ENCODE measurements at regions not wholly inside any gene's neighbourhood (a gene's known extent, or its start where the extent isn't known, plus 50 kb on each side); places are given as distances from the start of the nearest gene placed in this dataset.

GRCh38 chr2:207421671-207422070 lies 108.1 kb upstream of the CREB1 start:
- H3K27me3 ChIP-seq (replicated peaks in 1 of 4; ENCODE audit: control extremely low read depth in 1 of 4, control insufficient read depth in 3 of 4, insufficient read depth in 4 of 4, low read length in 3 of 4): no peaks in the 10 kb centered on the region
- H3K27ac Mint-ChIP-seq: no peak overlapping the region
- ATAC-seq (ENCODE audit: low read depth) (no peak), DNase-seq (no peak)
- H2AFZ ChIP-seq (ENCODE audit: insufficient read depth, low read depth, low read length, poor library complexity, severe bottlenecking): no peak overlapping the region
- H3K9me3 Mint-ChIP-seq (ENCODE audit: insufficient read depth): no peaks in the 10 kb centered on the region
- no peaks in the 10 kb centered on the region for H3K79me2 ChIP-seq (ENCODE audit: control insufficient read depth, insufficient read depth, low read length)
- peaks cover 6 to 7% of the 10 kb centered on the region in 2 donors for H3K4me1 ChIP-seq (ENCODE audit: control insufficient read depth in 2 of 2, insufficient read depth in 2 of 2, low read length in 2 of 2)
- peaks cover 0 to 9% (median 5%) of the 10 kb centered on the region in 3 donors for H3K9me3 ChIP-seq (ENCODE audit: control extremely low read depth in 1 of 3, control insufficient read depth in 2 of 3, insufficient read depth in 1 of 3, low read length in 2 of 3)
- no peaks in the 10 kb centered on the region for H3K36me3 ChIP-seq (replicated peaks in 1 of 2; ENCODE audit: control extremely low read depth in 1 of 2, control insufficient read depth in 1 of 2, extremely low read depth in 1 of 2, insufficient read depth in 2 of 2, low read length in 1 of 2)
- no peaks in the 10 kb centered on the region for H4K20me1 ChIP-seq (ENCODE audit: control insufficient read depth, insufficient read depth, low read length, poor library complexity, severe bottlenecking)
- no peak overlapping the region for H3K4me3 ChIP-seq (ENCODE audit: control extremely low read depth in 1 of 5, extremely low read depth in 1 of 5, insufficient read depth in 1 of 5, low read depth in 2 of 5, low read length in 4 of 5)
- no peak overlapping the region for H3K27ac ChIP-seq (ENCODE audit: low read length in 2 of 2)
- H3K27me3 Mint-ChIP-seq: peaks cover 7% of the 10 kb centered on the region
- no peak overlapping the region for H3K9ac ChIP-seq (ENCODE audit: low read length)
- H3K4me1 Mint-ChIP-seq: peaks cover 11% of the 10 kb centered on the region
- CTCF ChIA-PET: no interaction called here
- TF ChIP-seq CTCF (IDR thresholded peaks at IDR 0.05) (no peak), EZH2 (IDR thresholded peaks at IDR 0.05; ENCODE audit: borderline replicate concordance, insufficient read depth, low read depth, low read length, poor library complexity, severe bottlenecking) (no peak)
- H3K4me3 Mint-ChIP-seq: no peak overlapping the region
- POLR2A ChIA-PET: no interaction called here
- intact Hi-C loops (cut with micrococcal nuclease): no loop called here
- 96% methylated on average over 9 of the region's 12 CpGs for WGBS (ENCODE audit: insufficient coverage)
- no peak overlapping the region for H3K4me2 ChIP-seq (replicated peaks; ENCODE audit: low read depth, low read length, poor library complexity, severe bottlenecking)

DNA sequence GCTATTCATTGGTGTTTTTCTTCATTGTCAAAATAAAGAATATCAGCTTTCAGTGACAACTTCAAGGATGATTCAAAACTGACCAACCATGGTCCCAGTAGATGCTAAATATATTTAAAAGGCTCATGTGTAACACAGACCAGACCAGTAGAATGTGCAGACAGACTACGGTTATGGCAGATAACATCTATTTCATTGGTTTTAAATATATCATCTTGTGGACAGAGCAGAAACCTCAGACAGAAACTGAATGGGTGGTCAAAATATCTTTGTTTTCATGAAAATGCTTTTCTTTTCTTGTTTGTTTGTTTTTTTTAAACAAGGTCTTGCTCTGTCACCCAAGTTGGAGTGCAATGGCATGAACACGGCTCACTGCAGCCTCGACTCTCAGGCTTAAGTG lies 107.4 kb upstream of the CREB1 start:
- ChIA-PET CTCF (no interaction called here), POLR2A (no interaction called here)
- Histone ChIP-seq H3K27me3 (replicated peaks in 1 of 4; ENCODE audit: control extremely low read depth in 1 of 4, control insufficient read depth in 3 of 4, insufficient read depth in 4 of 4, low read length in 3 of 4) (no peaks in the 10 kb centered on the region), H3K9me3 (ENCODE audit: control extremely low read depth in 1 of 3, control insufficient read depth in 2 of 3, insufficient read depth in 1 of 3, low read length in 2 of 3) (peaks cover 0 to 9% (median 5%) of the 10 kb centered on the region in 3 donors), H3K4me1 (ENCODE audit: control insufficient read depth in 2 of 2, insufficient read depth in 2 of 2, low read length in 2 of 2) (peaks cover 6 to 7% of the 10 kb centered on the region in 2 donors), H3K27ac (ENCODE audit: low read length in 2 of 2) (no peak overlapping the region), H3K9ac (ENCODE audit: low read length) (no peak overlapping the region), H3K4me3 (ENCODE audit: control extremely low read depth in 1 of 5, extremely low read depth in 1 of 5, insufficient read depth in 1 of 5, low read depth in 2 of 5, low read length in 4 of 5) (no peak overlapping the region), H3K79me2 (ENCODE audit: control insufficient read depth, insufficient read depth, low read length) (no peaks in the 10 kb centered on the region), H2AFZ (ENCODE audit: insufficient read depth, low read depth, low read length, poor library complexity, severe bottlenecking) (no peak overlapping the region), H3K4me2 (replicated peaks; ENCODE audit: low read depth, low read length, poor library complexity, severe bottlenecking) (no peak overlapping the region), H4K20me1 (ENCODE audit: control insufficient read depth, insufficient read depth, low read length, poor library complexity, severe bottlenecking) (no peaks in the 10 kb centered on the region), H3K36me3 (replicated peaks in 1 of 2; ENCODE audit: control extremely low read depth in 1 of 2, control insufficient read depth in 1 of 2, extremely low read depth in 1 of 2, insufficient read depth in 2 of 2, low read length in 1 of 2) (no peaks in the 10 kb centered on the region)
- Mint-ChIP-seq H3K9me3 (ENCODE audit: insufficient read depth) (no peaks in the 10 kb centered on the region), H3K27ac (no peak overlapping the region), H3K4me1 (peaks cover 11% of the 10 kb centered on the region), H3K4me3 (no peak overlapping the region), H3K27me3 (peaks cover 7% of the 10 kb centered on the region)
- 100% methylated on average over 2 of the region's 3 CpGs for WGBS (ENCODE audit: insufficient coverage)
- intact Hi-C loops (cut with micrococcal nuclease): no loop called here
- no peak for TF ChIP-seq CTCF (IDR thresholded peaks at IDR 0.05)
- no peak for TF ChIP-seq EZH2 (IDR thresholded peaks at IDR 0.05; ENCODE audit: borderline replicate concordance, insufficient read depth, low read depth, low read length, poor library complexity, severe bottlenecking)
- DNase-seq (no peak), ATAC-seq (ENCODE audit: low read depth) (no peak)

Measured in B cell (primary cell).